ENCODE measurements at regions not wholly inside any gene's neighbourhood (a gene's known extent, or its start where the extent isn't known, plus 50 kb on each side); places are given as distances from the start of the nearest gene placed in this dataset.

DNA sequence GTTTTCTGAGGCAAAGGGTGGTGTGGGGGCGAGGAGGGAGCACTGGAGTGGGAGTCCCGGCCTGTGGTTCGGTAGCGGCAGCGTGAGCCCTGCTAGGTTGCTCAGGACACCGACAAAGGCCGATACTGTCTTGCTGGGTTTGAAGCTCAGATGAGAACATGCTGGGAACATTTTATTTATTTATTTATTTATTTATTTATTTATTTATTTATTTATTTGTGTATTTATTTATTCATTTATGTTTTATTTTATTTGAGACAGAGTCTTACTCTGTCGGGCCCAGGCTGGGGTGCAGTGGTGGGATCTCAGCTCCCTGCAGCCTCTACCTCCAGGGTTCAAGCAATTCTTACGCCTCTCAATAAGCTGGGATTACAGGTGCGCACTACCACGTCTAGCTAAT, 117.9 kb upstream of the GSE1 start:
- no peak overlapping the region for H3K4me3 Mint-ChIP-seq
- H3K36me3 Mint-ChIP-seq (ENCODE audit: low read depth): no peaks in the 10 kb centered on the region

DNA sequence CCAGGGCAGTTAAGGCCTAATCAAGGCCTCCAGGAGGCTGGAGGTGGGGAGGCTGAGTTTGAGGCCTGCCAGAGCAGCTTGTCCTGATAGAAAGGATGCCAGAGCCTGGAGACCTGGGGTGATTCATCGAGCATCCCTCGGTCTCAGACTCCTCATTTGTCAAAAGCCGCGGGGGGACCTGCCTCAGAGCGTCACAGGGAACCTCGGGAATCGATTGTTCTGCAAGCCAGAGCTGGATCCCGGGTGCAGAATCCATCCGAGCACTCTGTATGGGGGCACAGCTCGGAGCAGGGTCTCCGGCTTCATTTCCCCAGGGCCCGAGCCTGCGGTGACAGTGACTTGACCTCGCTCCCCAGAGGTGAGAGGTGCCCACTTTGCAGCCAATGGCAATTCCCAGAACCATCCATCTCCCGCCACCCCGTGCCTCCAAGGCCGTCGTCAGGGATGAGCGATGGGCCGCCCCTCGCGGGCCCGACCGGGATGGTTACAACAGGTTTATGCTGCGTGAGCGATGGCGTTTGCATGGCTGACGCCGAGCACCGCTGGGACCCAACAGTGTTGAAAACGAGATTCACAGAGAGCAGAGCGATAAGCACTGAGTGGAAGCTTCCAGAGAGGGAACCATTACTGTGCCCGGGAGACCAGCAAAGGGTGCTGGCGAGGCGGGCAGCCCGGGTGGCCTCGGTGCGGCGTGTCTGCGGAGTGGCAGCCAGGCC, 117.1 kb upstream of the GSE1 start:
- H3K4me3 Mint-ChIP-seq: no peak overlapping the region
- H3K9me3 Mint-ChIP-seq: no peaks in the 10 kb centered on the region
- peaks cover 60% of the 10 kb centered on the region for H3K4me1 Mint-ChIP-seq
- no peak overlapping the region for H3K27ac Mint-ChIP-seq
- no peak for DNase-seq
- H3K36me3 Mint-ChIP-seq (ENCODE audit: low read depth): no peaks in the 10 kb centered on the region
- peaks cover 61% of the 10 kb centered on the region for H3K27me3 Mint-ChIP-seq (ENCODE audit: low read depth, poor library complexity)
- TF ChIP-seq, protein P1, sequence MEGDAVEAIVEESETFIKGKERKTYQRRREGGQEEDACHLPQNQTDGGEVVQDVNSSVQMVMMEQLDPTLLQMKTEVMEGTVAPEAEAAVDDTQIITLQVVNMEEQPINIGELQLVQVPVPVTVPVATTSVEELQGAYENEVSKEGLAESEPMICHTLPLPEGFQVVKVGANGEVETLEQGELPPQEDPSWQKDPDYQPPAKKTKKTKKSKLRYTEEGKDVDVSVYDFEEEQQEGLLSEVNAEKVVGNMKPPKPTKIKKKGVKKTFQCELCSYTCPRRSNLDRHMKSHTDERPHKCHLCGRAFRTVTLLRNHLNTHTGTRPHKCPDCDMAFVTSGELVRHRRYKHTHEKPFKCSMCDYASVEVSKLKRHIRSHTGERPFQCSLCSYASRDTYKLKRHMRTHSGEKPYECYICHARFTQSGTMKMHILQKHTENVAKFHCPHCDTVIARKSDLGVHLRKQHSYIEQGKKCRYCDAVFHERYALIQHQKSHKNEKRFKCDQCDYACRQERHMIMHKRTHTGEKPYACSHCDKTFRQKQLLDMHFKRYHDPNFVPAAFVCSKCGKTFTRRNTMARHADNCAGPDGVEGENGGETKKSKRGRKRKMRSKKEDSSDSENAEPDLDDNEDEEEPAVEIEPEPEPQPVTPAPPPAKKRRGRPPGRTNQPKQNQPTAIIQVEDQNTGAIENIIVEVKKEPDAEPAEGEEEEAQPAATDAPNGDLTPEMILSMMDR (IDR thresholded peaks at IDR 0.05): no peak

More for the DNA sequence above, 117.9 kb upstream of the GSE1 start:
- TF ChIP-seq, protein P1 (IDR thresholded peaks at IDR 0.05): no peak
- Mint-ChIP-seq H3K27ac (no peak overlapping the region), H3K27me3 (ENCODE audit: low read depth, poor library complexity) (peaks cover 63% of the 10 kb centered on the region), H3K9me3 (no peaks in the 10 kb centered on the region), H3K4me1 (peaks cover 58% of the 10 kb centered on the region)
- no peak for DNase-seq

DNA sequence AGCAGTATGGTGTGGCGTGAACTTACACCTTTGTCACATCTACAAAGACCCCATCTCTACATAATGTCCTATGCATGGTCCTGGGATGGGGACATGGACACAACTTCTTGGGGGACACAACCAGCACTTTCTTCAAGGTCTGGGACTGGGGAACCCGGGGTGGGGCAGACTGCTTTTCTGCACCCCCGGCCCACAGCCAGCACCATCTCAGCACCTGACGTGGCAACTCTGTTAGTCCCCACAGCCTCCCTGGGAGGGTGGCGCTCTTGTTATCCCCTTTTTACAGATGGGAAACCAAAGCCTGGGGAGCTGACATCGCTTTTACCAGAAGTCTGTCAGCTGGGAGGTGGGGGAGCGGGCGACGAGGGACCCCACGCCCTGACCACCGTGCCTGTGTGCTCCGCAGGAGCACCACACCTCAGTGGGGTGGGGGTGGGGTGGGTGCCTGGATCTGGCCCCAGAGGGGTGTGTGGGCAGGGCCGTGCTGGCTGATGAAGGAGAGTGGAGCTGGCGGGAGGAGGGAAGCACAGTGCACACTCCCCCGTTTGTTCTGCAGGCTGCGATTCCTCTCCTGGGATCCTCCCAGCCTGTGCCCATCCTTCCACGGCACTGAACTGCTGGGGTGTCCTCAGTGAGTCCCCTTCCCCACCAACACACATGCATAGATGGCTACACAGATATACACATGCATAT, 115.4 kb upstream of the GSE1 start:
- Mint-ChIP-seq H3K27me3 (ENCODE audit: low read depth, poor library complexity) (peaks cover 59% of the 10 kb centered on the region), H3K36me3 (ENCODE audit: low read depth) (no peaks in the 10 kb centered on the region), H3K9me3 (no peaks in the 10 kb centered on the region), H3K4me3 (no peak overlapping the region), H3K4me1 (peaks cover 61% of the 10 kb centered on the region), H3K27ac (no peak overlapping the region)
- DNase-seq: no peak
- TF ChIP-seq, protein P1 (IDR thresholded peaks at IDR 0.05): no peak

DNA sequence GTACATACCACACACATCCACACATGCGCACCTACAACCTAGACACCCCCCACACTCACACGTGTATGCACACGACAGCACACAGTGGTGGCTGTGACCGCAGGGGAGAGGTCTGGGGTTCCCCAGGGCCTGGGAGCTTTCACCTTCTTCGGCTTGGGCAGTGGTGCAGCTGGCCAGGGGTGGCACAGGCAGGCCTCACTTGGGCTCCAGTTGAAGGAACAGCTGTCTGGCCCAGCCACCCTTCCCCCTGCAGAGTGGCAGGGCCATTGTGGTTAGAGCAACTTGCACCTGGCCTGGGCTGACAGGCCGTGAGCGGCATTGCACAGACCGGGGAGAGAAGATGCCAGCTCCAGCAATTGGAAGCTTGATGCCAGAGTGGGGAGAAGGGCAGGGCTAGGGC, 114.5 kb upstream of the GSE1 start:
- peaks cover 67% of the 10 kb centered on the region for H3K4me1 Mint-ChIP-seq

DNA sequence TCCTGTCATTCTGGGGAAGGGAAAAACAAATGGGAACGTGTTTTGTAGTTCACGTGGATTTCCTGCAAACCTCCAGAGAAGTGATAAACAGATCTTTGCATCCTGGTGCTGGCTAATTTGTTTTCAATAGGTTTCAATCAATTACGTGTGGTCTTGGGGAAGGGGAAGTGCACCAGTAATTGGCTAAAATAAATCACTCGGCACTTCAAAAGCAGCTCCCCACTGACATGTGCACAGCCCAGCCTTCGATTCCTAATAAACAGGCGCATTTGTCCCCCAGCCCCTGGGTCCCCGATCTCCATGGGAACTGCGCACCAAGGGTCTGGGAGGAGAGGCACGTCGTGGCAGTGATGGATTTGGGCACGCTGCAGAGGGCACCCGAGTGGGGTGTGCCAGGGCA, 112.9 kb upstream of the GSE1 start:
- H3K27ac Mint-ChIP-seq: no peak overlapping the region
- no peak for DNase-seq
- TF ChIP-seq, protein P1 (IDR thresholded peaks at IDR 0.05): no peak
- no peaks in the 10 kb centered on the region for H3K9me3 Mint-ChIP-seq
- peak overlapping the region; percentile 17 for H3K4me3 Mint-ChIP-seq
- H3K4me1 Mint-ChIP-seq: peaks cover 74% of the 10 kb centered on the region
- no peaks in the 10 kb centered on the region for H3K36me3 Mint-ChIP-seq (ENCODE audit: low read depth)
- peaks cover 52% of the 10 kb centered on the region for H3K27me3 Mint-ChIP-seq (ENCODE audit: low read depth, poor library complexity)

More for the DNA sequence above, 114.5 kb upstream of the GSE1 start:
- no peak for DNase-seq
- no peaks in the 10 kb centered on the region for H3K36me3 Mint-ChIP-seq (ENCODE audit: low read depth)
- TF ChIP-seq, protein P1 (IDR thresholded peaks at IDR 0.05): no peak
- peaks cover 51% of the 10 kb centered on the region for H3K27me3 Mint-ChIP-seq (ENCODE audit: low read depth, poor library complexity)
- no peak overlapping the region for H3K4me3 Mint-ChIP-seq
- no peak overlapping the region for H3K27ac Mint-ChIP-seq
- no peaks in the 10 kb centered on the region for H3K9me3 Mint-ChIP-seq

All from nephron progenitor cell (in vitro differentiated cells).